ENCODE measurements at regions not wholly inside any gene's neighbourhood (a gene's known extent, or its start where the extent isn't known, plus 50 kb on each side); places are given as distances from the start of the nearest gene placed in this dataset.
"Not testable (repeated sequence)": the region's sequence is repeated elsewhere in the genome, so short reads cannot be mapped to it uniquely, and the experiment has no call there.

DNA sequence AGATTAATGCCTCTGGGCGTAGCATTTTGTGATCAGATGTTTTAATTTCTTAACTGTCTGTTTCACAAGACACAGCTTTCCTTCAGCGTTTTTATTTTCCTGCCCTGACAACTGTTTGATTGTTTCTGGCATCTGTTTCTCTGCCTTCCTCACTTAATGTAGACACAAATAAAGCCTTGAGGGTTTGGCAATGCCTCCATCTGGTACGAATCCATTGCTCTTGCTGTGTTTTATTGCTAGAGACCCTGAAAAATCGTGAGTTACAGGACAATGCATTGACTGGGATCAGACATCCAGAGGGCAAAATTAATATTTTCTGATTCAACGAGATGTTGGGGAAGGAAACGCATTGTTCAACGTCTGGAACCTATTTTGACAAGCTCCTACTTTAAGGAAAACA lies 363.5 kb downstream of the MRPL39 start:
- DNase-seq (ENCODE audit: low read depth): no peak

DNA sequence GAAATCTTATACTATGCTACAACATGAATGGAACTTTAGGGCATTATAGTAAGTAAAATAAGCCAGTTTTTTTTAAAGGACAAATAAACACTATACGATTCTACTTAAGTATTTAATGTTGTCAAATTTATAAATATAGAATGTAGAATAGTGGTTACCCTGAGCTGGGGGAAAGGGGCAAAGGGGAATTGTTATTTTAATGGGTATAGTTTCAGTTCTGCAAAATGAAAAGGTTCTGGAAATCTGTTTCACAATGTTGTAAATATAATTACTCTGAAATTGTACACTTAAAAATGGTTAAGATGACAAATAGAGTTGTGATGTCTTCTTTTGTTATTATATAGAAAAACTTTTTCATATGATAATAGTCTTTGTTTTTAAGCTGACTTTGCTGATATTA lies 366.3 kb downstream of the MRPL39 start:
- no peak for DNase-seq (ENCODE audit: low read depth)

DNA sequence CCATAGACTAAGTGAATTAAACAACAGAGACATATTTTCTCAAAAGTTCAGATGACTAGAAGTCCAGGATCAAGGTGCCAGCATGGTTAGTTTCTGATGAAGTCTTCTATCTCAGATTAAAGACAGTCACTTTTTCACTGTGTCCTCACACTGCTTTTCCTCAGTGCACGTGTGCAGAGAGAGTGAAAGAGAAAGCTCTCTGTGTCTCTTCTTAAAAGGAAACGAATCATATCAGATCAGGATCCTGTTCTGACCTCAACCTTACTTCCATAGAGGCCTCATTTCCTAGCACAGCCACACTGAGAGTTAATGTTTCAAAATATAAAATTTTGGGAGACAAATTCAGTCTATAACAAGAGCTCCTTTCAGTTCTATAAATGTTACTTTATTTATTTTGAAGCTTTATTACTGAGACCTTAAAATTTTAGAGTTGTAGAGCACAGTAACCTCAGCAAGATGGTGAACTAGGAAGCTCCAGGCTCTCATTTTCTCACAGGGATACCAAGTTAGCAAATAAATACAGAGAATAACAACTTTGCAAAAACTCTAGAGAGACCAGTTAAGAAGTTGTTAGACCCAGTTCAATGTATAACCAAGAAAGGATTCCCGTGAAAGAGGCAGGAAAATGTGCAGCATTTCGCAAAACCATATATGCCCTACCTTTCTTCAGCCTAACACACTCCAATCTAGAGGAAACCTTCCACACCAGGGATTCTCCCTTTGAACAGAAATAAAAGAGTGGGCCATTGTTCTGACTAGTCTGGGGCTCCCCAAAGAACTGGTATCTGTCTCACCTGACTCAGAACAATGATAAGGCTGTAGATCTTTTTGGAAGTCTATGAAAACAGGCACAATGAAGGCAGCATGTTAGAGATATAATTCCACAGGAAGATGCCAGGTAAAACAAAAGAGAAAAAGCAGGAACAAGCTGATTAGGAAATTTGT lies 372.2 kb downstream of the MRPL39 start:
- DNase-seq (ENCODE audit: low read depth): no peak

- DNase-seq (ENCODE audit: low read depth): no peak
Measured at GRCh38 chr21:25220954-25221353, 386.3 kb downstream of the MRPL39 start.

GRCh38 chr21:25220169-25220568 lies 387.1 kb downstream of the MRPL39 start:
- DNase-seq (ENCODE audit: low read depth): no peak

GRCh38 chr21:25215698-25216384 lies 391.4 kb downstream of the MRPL39 start:
- DNase-seq (ENCODE audit: low read depth): no peak

GRCh38 chr21:25214676-25215075 lies 392.6 kb downstream of the MRPL39 start:
- no peak for DNase-seq (ENCODE audit: low read depth)

DNA sequence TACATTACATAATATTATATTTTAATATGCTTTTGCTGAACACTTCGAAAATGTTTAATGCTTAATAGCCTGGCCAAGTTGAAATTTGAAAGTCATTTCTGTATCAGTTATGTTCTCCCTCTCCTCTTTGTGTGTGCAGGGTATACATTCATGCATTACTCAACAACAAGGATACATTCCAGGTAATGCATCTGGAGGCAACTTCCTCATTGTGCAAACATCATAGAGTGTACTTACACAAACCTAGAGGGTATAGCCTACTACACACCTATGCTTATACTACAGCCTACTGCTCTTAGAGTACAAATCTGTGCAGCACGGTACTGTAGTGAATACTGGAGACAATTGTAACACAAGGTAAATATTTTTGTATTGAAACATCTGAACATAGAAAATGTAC lies 407.3 kb downstream of the MRPL39 start:
- DNase-seq (ENCODE audit: low read depth): no peak

- DNase-seq (ENCODE audit: low read depth): no peak
Measured at GRCh38 chr21:25191141-25191540, 416.1 kb downstream of the MRPL39 start.

DNA sequence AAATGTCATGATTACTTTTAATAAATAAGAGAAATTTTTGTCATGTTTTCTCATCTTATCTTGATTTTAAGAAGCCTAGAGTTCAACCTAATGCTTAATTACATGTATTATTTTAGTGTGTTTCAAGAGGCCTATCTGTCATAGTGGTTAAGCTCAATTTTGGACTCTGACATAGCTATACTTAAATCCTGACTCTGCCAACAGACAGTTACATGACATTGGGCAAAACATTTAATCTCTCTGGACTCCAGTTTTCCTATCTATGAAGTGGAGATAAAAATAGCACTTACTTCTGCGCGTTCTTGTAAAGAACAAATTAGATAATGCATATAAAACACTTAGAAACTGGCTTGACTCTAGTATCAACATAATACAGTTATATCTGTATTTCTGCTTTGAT lies 417.8 kb downstream of the MRPL39 start:
- no peak for DNase-seq (ENCODE audit: low read depth)

- no peak for DNase-seq (ENCODE audit: low read depth)
Measured at GRCh38 chr21:25188677-25189079, 418.6 kb downstream of the MRPL39 start.

DNA sequence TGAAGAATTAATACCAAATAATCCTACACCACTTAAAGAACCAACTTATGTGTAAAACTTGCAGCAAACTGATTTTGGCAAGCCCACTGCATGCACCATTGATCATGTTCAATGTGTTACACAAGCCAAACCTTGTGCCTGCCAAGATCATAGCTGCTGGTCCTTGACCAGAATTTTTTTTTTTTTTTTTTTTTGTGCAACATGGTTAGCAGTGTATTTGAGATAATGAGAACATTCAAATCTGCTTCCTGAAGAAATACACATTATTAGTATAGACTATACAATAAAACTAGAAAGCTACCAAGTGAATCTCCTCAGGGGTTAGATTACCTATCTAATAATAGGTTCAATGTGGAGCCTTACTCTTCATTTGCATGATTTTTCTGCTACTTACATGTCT lies 421.0 kb downstream of the MRPL39 start:
- DNase-seq (ENCODE audit: low read depth): no peak

DNA sequence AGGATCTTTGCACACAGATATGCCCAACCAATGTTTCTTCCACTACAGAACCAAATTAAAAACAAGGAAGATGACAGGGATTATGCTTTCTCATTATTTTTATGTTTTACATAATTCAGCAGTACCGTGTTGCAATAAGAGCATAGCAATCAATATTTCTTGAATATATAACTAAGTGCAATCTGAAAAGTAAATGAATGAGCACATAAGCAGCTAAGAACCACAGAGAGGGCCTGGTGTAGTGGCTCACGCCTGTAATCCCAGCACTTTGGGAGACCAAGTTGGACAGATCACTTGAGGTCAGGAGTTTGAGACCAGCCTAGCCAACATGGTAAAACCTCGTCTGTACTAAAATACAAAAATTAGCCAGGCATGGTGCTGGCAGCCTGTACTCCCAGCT lies 423.7 kb downstream of the MRPL39 start:
- no peak for DNase-seq (ENCODE audit: low read depth)

- not testable (repeated sequence) for DNase-seq (ENCODE audit: low read depth)
Measured at GRCh38 chr21:25181690-25182089, 425.6 kb downstream of the MRPL39 start.

DNA sequence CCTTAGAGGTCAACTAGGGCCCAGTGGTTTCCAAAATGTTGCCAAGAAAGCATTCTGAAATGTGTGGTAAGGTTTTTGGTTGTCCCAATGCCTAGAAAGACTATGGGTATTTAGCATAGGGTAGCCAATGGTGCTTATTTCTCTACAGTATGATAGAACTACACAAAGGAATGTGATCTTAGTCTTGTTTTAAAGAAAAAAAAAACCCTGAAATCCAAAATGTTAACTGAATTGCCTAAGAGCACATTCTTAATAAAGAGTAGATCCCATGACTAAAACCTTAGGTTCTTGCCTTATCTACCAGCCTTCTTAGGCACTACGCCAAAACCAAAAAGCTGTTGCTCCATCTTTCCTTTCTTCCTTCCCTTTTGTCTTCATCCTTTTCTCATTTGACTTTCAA lies 428.2 kb downstream of the MRPL39 start:
- no peak for DNase-seq (ENCODE audit: low read depth)

GRCh38 chr21:25176637-25177412 lies 430.5 kb downstream of the MRPL39 start:
- no peak for DNase-seq (ENCODE audit: low read depth)

GRCh38 chr21:25175938-25176337 lies 431.3 kb downstream of the MRPL39 start:
- DNase-seq (ENCODE audit: low read depth): no peak

DNA sequence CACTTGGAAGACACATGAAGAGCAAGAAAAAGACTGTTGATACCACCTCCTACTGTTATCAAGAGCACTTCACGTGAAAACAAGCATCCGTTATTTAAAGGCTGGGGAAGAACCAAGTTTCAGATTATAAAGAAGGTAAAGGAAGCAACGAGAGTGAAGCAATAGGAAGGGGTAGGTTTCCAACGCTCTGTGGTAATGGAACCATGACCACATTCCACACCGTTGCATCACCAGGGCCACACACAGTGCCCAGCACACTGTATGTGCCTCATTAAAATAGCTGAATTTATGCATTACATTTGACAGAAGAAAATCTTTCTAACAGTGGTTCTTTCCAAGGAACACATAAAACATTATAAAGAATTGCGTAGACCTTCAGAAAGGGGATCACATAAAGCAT lies 435.8 kb downstream of the MRPL39 start:
- DNase-seq (ENCODE audit: low read depth): no peak

- no peak for DNase-seq (ENCODE audit: low read depth)
Measured at GRCh38 chr21:25170681-25171080, 436.6 kb downstream of the MRPL39 start.

- no peak for DNase-seq (ENCODE audit: low read depth)
Measured at GRCh38 chr21:25169370-25169769, 437.9 kb downstream of the MRPL39 start.

- DNase-seq (ENCODE audit: low read depth): not testable (repeated sequence)
Measured at GRCh38 chr21:25166904-25167303, 440.4 kb downstream of the MRPL39 start.

DNA sequence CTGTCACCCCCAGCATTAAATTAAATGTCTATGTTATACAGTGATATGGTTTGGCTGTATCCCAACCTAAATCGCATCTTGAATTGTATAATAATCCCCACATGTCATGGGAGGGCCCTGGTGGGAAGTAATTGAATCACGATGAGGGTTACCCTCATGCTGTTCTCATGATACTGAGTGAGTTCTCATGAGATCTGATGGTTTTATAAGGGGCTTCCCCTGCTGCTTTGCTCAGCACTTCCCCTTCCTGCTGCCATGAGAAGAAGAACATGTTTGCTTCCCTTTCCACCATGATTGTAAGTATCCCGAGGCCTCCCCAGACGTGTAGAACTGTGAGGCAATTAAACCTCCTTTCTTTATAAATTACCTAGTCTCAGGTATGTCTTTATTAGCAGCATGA lies 445.7 kb downstream of the MRPL39 start:
- no peak for DNase-seq (ENCODE audit: low read depth)
